K562 (cell line): ENCODE measurements at regions not wholly inside any gene's neighbourhood (a gene's known extent, or its start where the extent isn't known, plus 50 kb on each side); places are given as distances from the start of the nearest gene placed in this dataset.
A peak's percentile ranks its signal among the peaks of the same experiment; 100 is the strongest.

ENCODE experiments used
- ATAC-seq: fragments of 200-7000 bp; cut with Tn5 transposase; 3 replicates; pipeline ENCODE4 v1.9.1; 2020; ENCODE audit warnings: moderate library complexity
- BruUV-seq: library from RNA; stranded (reverse); fragments of 400-500 nt; replicated peaks from 2 replicates; lab custom pipeline; 2021; lab: Mats Ljungman, UMichigan
- CTCF ChIA-PET: fragments of 300-600 bp; formaldehyde crosslinking; extraction: SDS; loops from one replicate; lab custom pipeline; 2021; ENCODE audit warnings: low intra/inter-chr PET ratio; lab: Yijun Ruan, JAX
- POLR2A ChIA-PET: fragments of 300-600, 350-650 bp; sonication (Branson Sonifier 250); formaldehyde crosslinking; extraction: SDS; loops from one replicate; lab custom pipeline; 2021; ENCODE audit warnings: antibody characterized with exemption, inconsistent platforms; lab: Yijun Ruan, JAX
- DNase-seq, 4 experiments: peaks; one replicate each; pipeline versions ENCODE4 v3.0.0 to v3.0.0-alpha.2; 2011 to 2018; ENCODE audit warnings: low spot score in 3 of 4, mixed read lengths in 3 of 4; ENCODE audit errors: extremely low read depth in 1 of 4
- FAIRE-seq: peaks from 2 replicates; lab custom pipeline; 2011; peaks lifted over from hg19 to GRCh38; lab: Jason Lieb, UNC
- H2AFZ ChIP-seq: 2 replicates; pipeline ENCODE4 v1.6.0; 2011; ENCODE audit warnings: low read depth, low read length, control low read depth, inconsistent platforms
- H3K27ac ChIP-seq: fragments of 200-600 bp; 3 replicates; pipeline ENCODE4 v1.8.0; 2011; ENCODE audit warnings: low read depth, mild to moderate bottlenecking, control low read depth, inconsistent platforms, low read length, moderate library complexity, mixed read lengths; ENCODE audit errors: extremely low read depth
- H3K27me3 ChIP-seq, 2 experiments: fragments of 300-600 bp in 1 of 2; 2 replicates in 1 of 2; 3 replicates in 1 of 2; pipeline versions ENCODE4 v1.6.0 to v1.8.0; 2011; ENCODE audit warnings: inconsistent platforms in 2 of 2, low read length in 2 of 2, mild to moderate bottlenecking in 1 of 2, mixed read lengths in 1 of 2, moderate library complexity in 1 of 2; ENCODE audit not compliant: control insufficient read depth in 2 of 2, insufficient read depth in 2 of 2
- H3K36me3 ChIP-seq: fragments of 300-600 bp; 3 replicates; pipeline ENCODE4 v1.8.0; 2011; ENCODE audit warnings: mild to moderate bottlenecking, low read length, inconsistent platforms; ENCODE audit not compliant: control insufficient read depth, insufficient read depth
- H3K4me1 ChIP-seq, 2 experiments: fragments of 200-600 bp in 1 of 2; replicated peaks in 1 of 2; 2 replicates in 1 of 2; 3 replicates in 1 of 2; pipeline versions ENCODE4 v1.5.1 to v1.8.0; 2011; ENCODE audit warnings: inconsistent platforms in 2 of 2, low read length in 2 of 2, mild to moderate bottlenecking in 1 of 2, mixed read lengths in 1 of 2, moderate library complexity in 1 of 2; ENCODE audit not compliant: control insufficient read depth in 2 of 2, insufficient read depth in 2 of 2
- H3K4me2 ChIP-seq: 2 replicates; pipeline ENCODE4 v1.6.1; 2011; ENCODE audit warnings: low read length, control low read depth, inconsistent platforms, mixed read lengths; ENCODE audit not compliant: insufficient read depth
- H3K4me3 ChIP-seq: fragments of 200-600 bp; sonication (generic), shearing (Covaris generic); 2 replicates; pipeline ENCODE4 v1.5.1; 2016; ENCODE audit warnings: control low read depth, inconsistent platforms
- H3K79me2 ChIP-seq: fragments of 200-600 bp; 3 replicates; pipeline ENCODE4 v1.8.0; 2011; ENCODE audit warnings: low read length, inconsistent platforms; ENCODE audit not compliant: control insufficient read depth, insufficient read depth
- H3K9ac ChIP-seq, 2 experiments: 2 replicates each; pipeline versions ENCODE4 v1.6.0 to v1.6.1; 2011; ENCODE audit warnings: low read depth in 2 of 2, low read length in 2 of 2, control low read depth in 1 of 2, inconsistent platforms in 1 of 2, mild to moderate bottlenecking in 1 of 2, mixed read lengths in 1 of 2; ENCODE audit not compliant: insufficient read depth in 1 of 2
- H3K9me1 ChIP-seq: one replicate; pipeline ENCODE4 v1.6.0; 2011; ENCODE audit warnings: inconsistent platforms, mild to moderate bottlenecking, low read length, moderate library complexity; ENCODE audit not compliant: control insufficient read depth, insufficient read depth
- H3K9me3 ChIP-seq: replicated peaks from 2 replicates; pipeline ENCODE4 v1.5.1; 2011; ENCODE audit warnings: low read depth, low read length, inconsistent platforms; ENCODE audit not compliant: control insufficient read depth, insufficient read depth
- H4K20me1 ChIP-seq: replicated peaks from 2 replicates; pipeline ENCODE4 v1.6.1; 2011; ENCODE audit warnings: low read length, inconsistent platforms, mixed read lengths; ENCODE audit not compliant: control insufficient read depth, insufficient read depth
- CBFA2T2 ChIP-seq: fragments of 450-650 bp; conservative IDR thresholded peaks from 2 replicates; pipeline ENCODE4 v1.6.1; 2017; ENCODE audit warnings: mild to moderate bottlenecking
- KHSRP ChIP-seq: fragments of 450-650 bp; IDR thresholded peaks from 2 replicates; pipeline ENCODE4 v1.6.1; 2017
- ZNF316 ChIP-seq: fragments of 450-650 bp; IDR thresholded peaks from 2 replicates; pipeline ENCODE4 v1.6.1; 2016
- ZNF507 ChIP-seq: conservative IDR thresholded peaks from 2 replicates; pipeline ENCODE4 v1.6.1; 2017; ENCODE audit warnings: missing genetic modification characterization, missing compliant biosample characterization
- WGBS: fragments of 100-300 bp; shearing (Covaris generic); methylation state at CpG from one replicate; pipeline ENCODE4 v1.1.6; 2016; ENCODE audit warnings: low coverage, mixed read lengths; ENCODE audit not compliant: insufficient coverage; ENCODE audit errors: missing lambda C conversion rate; 5-methylcytosine and 5-hydroxymethylcytosine counted together
- in situ Hi-C: fragments of 300-500 bp; cut with MboI; formaldehyde crosslinking; loops from 4 replicates; pipeline ENCODE4 v1.15.0; 2018; ENCODE audit warnings: inconsistent platforms, mixed read lengths
- intact Hi-C: fragments of 100-400 bp; cut with micrococcal nuclease; formaldehyde crosslinking; loops from 2 replicates; pipeline ENCODE4 v1.14.2; 2022
- TF ChIP-seq, protein P1 (sequence below): conservative IDR thresholded peaks from 2 replicates; pipeline ENCODE4 v1.6.1; 2011; ENCODE audit warnings: low read depth, mild to moderate bottlenecking, low read length; ENCODE audit not compliant: control insufficient read depth

GRCh38 chr2:206381881-206382280, 61.5 kb upstream of the ADAM23 start:
- Histone ChIP-seq H3K79me2 (no peaks in the 10 kb centered on the region), H3K9ac (no peak overlapping the region), H3K9me3 (no peaks in the 10 kb centered on the region), H3K36me3 (no peaks in the 10 kb centered on the region), H2AFZ (no peak overlapping the region), H3K4me1 (no peaks in the 10 kb centered on the region), H4K20me1 (no peaks in the 10 kb centered on the region), H3K4me2 (no peak overlapping the region), H3K27ac (no peak overlapping the region), H3K4me3 (no peak overlapping the region), H3K27me3 (no peaks in the 10 kb centered on the region), H3K9me1 (no peaks in the 10 kb centered on the region)
- ChIA-PET CTCF (no interaction called here), POLR2A (no interaction called here)
- in situ Hi-C loops (no loop called here), intact Hi-C loops (no loop called here)
- WGBS: 3% methylated on average over 2 of the region's 2 CpGs
- no peak for DNase-seq
- FAIRE-seq: no peak
- ATAC-seq: no peak
- TF ChIP-seq, protein P1, sequence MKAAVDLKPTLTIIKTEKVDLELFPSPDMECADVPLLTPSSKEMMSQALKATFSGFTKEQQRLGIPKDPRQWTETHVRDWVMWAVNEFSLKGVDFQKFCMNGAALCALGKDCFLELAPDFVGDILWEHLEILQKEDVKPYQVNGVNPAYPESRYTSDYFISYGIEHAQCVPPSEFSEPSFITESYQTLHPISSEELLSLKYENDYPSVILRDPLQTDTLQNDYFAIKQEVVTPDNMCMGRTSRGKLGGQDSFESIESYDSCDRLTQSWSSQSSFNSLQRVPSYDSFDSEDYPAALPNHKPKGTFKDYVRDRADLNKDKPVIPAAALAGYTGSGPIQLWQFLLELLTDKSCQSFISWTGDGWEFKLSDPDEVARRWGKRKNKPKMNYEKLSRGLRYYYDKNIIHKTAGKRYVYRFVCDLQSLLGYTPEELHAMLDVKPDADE: no peak
- TF ChIP-seq ZNF316 (0 out of 2 replicates have a peak, but pooled peaks have one; percentile 41), KHSRP (no peak)
- no TSS peak for BruUV-seq

- ChIA-PET CTCF (no interaction called here), POLR2A (no interaction called here)
- H3K9ac ChIP-seq: no peak overlapping the region
- TF ChIP-seq CBFA2T2 (no peak), ZNF507 (tag) (peak; percentile 80)
- no peak for DNase-seq
- H3K4me1 ChIP-seq: no peaks in the 10 kb centered on the region
- no peak overlapping the region for H2AFZ ChIP-seq
- in situ Hi-C loops: no loop called here
- no peaks in the 10 kb centered on the region for H3K79me2 ChIP-seq
- no peaks in the 10 kb centered on the region for H3K27me3 ChIP-seq
- no peak overlapping the region for H3K4me3 ChIP-seq
- H3K27ac ChIP-seq: no peak overlapping the region
- H3K9me3 ChIP-seq: no peaks in the 10 kb centered on the region
- no peaks in the 10 kb centered on the region for H4K20me1 ChIP-seq
- no peak overlapping the region for H3K4me2 ChIP-seq
- intact Hi-C loops: no loop called here
- no TSS peak for BruUV-seq
- H3K9me1 ChIP-seq: no peaks in the 10 kb centered on the region
- no peak for FAIRE-seq
- no peak for ATAC-seq
- H3K36me3 ChIP-seq: no peaks in the 10 kb centered on the region
- WGBS: 0% methylated on average over 2 of the region's 2 CpGs
Measured at GRCh38 chr2:206383669-206384068, 59.7 kb upstream of the ADAM23 start.
